HUDEP-2 (cell line): ENCODE measurements at regions not wholly inside any gene's neighbourhood (a gene's known extent, or its start where the extent isn't known, plus 50 kb on each side); places are given as distances from the start of the nearest gene placed in this dataset.
"Not testable (repeated sequence)": the region's sequence is repeated elsewhere in the genome, so short reads cannot be mapped to it uniquely, and the experiment has no call there.

ENCODE experiments used
- DNase-seq, 76 experiments: peaks; one replicate each; lab custom pipeline; 2025; ENCODE audit not compliant: unreplicated experiment in 76 of 76; lab: John Stamatoyannopoulos, UW

DNA sequence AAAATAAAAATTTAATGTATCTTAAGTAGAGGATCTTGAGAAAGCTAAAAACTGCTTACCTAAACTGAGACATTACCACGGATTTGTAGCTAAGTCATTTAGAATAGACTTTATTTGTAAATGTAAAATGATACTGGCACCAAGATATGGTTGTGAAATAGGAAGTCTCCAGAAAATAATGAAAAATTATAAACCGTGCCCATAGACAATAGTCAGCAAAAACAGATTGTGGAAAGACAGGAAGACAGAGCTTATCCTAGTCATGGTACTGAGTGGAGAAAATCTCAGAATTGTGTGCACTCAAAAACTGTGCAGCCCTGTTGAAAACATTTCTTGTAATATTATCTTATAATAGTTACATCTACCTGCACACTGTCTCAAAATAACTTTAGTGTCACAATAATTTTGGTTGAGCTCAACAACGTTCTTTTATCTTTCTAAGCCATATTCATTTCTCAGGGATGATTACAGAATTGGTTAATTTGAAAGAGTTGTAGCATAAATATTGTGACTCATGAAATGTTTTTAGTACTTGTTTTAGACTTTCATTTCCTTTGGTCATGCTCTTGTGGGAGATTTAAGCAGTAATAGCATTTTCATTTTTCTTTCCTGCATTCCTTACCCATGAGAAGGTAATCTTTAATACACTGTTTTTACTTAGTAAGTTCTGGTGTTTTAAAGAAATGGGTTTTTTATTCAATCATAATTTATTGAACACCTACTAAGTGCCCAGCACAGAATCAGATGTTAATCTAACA, 174.5 kb downstream of the SOX4 start:
- no peak for DNase-seq

DNA sequence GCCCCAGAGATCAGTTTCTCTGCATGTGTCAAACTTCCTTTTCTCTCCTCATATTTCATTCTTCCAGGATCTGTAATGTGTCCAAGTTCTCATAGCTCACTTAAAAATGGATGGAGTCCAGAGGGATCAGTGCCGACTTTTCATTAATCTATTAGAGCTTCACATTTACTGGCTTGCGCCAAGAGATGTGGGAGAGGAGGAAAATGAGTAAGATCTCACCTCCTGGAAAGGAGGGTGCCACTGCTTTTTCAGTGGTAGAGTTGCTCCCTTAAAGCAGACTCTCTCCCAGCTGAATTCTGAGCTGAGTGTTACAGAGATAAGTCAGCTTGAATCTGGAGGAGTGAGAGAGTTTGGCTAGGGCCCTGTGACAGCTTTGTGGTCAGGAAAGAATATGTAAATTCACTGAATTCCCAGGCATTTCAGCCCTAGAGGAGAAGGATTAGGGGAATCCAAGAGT, 175.9 kb downstream of the SOX4 start:
- no peak for DNase-seq

DNA sequence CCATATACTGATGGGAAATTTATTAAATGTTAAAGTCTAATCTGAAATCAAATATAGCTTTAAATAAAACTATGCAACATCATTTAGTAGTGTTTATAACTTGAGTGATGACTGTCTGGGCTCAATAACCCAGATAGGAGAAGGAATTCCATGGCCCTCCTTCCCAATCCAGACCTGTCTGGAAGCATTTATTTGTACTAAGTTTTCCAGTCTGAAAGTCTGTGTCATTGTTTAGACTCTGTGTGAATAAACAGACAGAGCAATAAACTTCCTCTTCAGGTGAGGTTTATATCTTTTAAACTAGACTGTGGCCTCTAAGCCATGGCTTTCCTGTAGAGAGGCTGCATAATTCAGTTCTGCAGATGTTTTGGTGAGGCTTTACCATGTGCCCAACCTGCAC, 176.4 kb downstream of the SOX4 start:
- no peak for DNase-seq

DNA sequence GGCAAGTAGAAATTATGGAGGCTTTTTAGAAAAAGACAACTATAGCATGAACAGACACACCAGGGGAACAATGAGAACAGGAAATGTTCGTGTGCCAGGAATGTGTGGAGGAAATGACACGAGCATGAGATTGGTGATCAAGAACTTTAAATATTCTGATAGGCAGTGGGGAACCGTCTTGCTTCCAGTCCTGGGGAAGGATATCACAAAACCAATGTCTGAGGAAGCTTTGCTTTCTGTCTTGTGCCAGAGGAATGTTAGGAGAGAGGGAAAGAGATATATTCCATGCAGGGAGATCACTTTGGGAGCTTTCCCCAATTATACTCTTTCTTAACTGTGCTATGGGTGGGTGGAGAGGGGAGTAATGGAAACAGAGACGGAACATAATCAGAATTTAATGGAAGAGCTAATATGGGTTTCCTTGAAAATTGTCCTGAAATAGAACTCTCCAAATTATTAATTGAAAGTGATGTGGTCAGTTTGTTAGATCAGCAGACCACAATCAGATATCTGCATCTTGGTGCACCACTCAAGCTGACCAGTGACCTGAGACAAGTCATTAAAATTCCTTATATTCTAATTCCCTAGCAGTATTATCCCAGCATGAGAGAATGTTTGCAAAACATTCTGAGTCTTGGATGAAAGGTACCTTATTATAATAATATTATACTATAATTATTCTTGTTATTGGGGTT, 178.2 kb downstream of the SOX4 start:
- DNase-seq, result no peak

DNA sequence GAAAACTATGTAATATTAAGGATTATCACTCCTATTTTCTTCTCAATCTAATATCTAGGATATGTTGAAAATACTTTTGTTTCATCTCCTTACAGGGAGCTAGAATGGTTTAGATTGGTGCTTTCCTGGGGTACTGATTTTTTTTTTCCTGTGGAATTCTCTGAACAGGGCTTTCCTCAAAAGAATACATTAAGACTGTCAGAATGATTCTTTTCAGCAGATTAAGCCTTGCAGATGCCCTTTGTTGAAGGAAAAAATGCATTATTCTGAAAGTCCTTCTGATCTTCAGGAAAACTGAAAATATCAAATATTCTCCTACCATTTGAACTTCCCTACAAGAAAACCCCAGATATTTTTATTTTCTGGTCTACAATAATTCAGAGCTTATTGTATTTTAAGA, 178.9 kb downstream of the SOX4 start:
- DNase-seq, result no peak

DNA sequence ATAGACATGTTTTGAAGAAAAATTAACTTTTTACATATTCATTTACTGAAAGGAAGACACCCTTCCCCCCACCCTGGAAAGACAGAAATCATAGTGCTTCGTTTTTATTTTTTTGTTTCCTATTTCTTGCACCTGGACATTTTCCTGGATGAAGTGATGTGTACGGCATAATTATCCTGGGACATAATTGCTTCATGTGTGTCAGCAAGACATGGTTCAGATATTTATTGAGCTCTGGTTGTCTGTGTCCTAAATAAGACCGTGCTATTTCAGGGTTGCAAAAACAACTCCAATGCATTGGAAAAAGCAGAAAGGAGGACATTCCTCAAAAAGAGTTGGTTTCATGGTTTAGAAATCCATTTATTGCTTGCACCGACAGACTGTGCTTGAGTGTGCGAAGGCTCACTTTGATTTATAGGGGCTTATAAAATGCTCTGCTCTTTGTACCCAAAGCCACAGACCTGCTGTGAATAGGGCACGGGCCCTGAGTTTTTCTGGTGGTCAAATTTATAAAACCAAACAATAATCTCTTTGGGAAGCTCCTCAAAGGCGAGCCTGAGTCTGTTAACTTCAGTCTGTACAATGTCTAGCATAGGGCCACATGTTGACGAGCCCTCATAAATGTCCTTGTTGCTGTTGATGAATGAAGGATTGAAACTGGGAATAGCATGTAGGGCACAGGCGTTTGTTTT, 179.5 kb downstream of the SOX4 start:
- no peak for DNase-seq

DNA sequence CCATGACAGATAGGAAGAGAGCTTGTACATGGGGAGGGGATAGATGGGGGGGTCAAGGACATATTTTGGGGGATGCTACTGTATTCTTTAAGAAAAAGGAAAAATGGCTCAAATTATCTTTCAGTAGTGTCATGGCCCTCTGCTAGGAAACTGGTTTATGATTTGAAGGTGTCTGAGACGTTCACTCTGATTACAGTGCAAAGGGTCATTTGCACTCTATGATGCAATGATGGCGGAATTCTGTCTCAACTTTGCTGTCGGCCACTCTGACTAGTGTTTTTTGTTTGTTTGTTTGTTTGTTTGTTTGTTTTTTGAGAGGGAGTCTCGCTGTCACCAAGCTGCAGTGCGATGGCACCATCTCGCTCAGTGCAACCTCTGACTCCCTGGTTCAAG, 180.0 kb downstream of the SOX4 start:
- DNase-seq, result no peak

DNA sequence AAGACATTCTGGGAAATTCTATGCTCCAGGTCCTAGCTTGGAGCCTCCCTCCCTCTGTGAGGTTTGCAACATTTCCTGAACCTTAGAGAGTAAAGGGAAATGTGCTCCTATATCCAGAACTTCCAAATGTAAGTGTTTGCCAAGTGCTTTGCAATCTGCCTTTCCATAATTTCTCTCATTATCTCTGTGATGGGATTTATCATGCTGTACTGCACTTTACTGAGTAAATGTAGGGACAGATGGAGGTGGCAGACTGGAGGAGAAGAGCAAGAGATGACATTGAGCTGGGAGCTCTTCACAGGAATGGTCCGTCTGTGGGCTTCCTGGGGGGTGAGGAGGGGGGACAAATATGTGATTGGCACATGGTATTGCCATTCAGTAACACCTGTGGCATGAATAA, 184.3 kb downstream of the SOX4 start:
- DNase-seq, result no peak

DNA sequence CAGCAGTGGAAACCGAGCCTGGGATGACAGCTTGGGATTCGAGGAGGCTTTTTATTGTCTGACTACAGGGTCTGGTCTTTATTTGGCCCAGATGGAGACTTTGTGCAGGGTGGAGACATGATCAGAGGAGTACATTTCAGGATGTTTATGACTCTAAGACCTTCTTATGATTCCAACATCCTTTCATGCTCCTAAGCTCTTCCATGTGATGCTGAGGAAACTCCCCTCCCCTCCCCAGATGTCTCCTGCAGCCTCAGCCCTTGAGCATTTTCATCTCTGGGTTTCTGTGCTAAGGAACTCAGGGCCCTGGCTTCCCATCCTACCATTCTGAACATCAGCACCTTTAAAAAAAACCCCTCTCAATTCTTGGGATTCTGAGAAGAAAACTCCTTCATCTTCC, 186.6 kb downstream of the SOX4 start:
- no peak for DNase-seq

DNA sequence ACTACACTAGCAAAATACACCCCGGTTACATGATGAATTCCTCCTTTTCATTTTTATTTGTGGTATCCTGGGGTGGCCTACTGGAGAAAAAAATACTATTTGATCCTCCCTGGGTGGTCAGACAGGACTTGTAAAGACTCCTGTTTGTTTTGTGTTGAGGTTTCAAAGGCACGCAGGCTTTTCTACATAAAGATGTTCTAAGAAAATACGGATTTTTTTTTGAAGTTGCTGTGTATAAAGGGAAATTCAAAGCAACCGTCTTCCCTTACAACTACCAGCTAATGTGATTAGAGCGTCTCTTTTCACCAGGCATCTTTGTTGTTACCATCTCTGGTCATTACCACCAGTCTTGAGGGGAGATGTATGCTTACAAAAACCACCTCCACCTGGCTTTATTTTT, 187.1 kb downstream of the SOX4 start:
- no peak for DNase-seq

DNA sequence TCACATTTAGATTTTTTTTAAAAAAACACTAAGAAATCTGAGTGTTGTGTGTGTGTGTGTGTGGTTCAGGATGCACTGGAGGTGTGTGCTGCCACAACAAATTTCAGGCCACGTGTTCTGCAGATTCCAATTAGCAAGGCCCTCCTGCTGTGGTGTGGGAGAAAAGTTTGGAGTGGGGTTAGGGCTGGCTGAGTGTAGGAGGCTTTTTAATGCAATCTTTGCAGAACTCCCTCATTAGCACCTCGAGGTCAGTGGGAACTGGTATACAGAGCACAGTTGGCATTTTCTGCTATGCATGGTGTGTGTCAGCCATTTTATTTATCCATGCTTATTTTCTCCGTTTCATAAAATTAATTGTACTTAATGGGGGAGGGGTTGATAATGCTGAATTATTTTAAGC, 187.6 kb downstream of the SOX4 start:
- no peak for DNase-seq

DNA sequence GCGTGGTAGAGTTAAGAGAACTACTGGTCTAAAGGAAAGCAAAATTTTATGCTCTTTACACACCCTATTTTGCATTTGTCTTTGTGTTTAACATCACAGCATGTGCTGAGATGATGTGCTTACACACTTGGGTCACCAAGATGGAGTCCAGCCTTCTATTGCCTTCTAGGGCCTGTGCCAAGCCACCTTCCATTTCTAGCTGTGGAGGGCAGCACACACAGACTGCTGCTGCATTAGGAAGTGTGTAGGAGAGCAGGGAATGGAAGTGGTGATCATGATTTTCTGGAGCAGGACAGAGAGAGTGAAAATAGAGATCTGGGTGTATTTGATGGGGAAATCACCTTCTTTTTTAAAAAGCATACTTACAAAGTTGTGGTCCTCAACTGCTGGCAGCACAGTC, 191.6 kb downstream of the SOX4 start:
- DNase-seq, result no peak

DNA sequence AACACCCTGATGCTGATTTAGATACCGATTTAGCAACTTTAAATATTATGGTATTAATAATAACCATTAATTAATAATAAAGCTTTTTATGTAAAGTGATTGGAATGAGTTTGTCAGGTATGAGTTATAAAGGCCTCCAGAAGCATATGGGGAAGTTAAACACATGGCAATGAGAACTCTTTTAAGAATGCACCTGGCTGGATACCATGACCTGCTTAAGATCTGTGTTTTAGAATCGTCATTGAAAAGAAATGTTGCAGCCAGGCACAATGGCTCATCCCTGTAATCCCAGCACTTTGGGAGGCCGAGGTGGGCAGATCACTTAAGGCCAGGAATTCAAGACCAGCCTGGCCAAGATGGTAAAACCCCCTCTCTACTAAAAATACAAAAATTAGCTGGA, 197.5 kb downstream of the SOX4 start:
- no peak for DNase-seq

DNA sequence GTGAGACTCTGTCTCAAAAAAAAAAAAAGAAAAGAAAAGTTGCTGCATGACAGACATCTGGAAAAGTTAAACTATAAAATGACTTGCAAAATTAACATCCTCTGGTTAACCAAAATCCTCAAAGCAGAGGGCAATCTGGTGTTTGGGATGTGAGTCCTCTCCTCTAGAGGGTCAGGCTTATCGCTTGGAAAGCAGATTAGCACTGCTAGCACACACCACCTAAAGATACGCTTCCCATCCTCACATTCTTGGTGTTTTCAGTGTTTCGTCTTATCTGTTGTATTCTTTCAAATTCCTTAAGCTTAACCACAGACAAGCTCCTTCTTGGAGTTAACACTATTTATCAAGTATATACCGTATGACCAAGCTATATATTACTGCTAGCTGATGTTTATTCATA, 198.0 kb downstream of the SOX4 start:
- no peak for DNase-seq

DNA sequence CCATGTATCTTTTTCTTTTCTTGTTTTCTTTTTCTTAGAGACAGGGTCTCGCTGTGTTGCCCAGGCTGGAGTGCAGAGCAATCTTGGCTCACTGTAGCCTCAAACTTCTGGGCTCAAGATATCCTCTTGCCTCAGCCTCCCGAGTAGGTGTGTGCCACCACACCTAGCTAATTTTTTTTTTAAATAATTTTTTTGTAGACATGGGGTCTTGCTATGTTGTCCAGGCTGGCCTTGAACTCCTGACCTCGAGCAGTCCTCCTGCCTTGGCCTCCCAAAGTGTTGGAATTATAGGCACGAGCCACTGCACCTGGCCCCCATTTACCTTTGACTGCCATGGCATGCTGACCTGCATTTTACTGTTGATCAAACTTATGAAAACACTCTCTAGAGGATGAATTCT, 198.6 kb downstream of the SOX4 start:
- no peak for DNase-seq

DNA sequence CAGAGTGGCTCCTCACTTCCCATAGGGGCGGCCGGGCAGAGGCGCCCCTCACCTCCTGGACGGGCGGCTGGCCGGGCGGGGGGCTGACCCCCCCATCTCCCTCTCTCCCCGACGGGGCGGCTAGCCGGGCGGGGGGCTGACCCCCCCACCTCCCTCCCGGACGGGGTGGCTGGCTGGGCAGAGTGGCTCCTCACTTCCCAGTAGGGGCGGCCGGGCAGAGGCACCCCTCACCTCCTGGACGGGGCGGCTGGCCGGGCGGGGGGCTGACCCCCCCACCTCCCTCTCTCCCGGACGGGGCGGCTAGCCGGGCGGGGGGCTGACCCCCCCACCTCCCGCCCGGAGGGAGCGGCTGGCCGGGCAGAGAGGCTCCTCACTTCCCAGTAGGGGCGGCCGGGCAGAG, 203.4 kb downstream of the SOX4 start:
- not testable (repeated sequence) for DNase-seq

DNA sequence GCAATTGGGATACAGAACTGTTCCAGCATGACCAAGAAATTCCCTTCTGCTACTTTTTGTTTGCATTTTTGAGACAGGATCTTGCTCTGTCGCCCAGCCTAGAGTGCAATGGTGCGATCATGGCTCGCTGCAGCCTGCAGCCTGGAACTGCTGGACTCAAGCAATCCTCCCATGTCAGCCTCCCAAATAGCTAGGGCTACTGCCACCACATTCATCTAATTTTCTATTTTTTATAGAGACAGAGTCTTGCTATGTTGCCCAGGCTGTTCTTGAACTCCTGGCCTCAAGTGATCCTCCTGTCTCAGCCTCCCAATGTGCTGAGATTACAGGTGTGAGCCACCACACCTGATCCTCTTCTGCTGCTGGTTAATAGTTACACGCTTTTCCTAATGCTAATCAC, 204.9 kb downstream of the SOX4 start:
- DNase-seq, result no peak

DNA sequence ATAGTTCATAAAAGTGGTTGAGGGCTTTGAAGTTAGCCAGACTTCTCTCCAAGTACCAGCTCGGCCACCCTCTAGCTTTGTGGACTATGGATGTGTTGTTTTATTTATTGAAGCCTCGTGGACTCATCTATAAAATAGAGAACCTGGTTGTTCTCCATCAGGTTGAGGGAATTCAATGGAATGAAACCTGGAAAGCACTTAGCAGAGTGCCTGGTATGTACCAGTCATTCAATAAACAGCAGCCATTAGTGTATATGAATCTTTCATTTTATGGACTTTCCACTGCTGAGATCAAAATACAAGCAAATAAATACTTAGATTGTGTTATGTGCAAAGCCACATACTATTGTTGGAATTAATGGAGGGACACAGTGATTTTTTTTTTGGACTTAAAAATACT, 206.8 kb downstream of the SOX4 start:
- DNase-seq, result no peak

DNA sequence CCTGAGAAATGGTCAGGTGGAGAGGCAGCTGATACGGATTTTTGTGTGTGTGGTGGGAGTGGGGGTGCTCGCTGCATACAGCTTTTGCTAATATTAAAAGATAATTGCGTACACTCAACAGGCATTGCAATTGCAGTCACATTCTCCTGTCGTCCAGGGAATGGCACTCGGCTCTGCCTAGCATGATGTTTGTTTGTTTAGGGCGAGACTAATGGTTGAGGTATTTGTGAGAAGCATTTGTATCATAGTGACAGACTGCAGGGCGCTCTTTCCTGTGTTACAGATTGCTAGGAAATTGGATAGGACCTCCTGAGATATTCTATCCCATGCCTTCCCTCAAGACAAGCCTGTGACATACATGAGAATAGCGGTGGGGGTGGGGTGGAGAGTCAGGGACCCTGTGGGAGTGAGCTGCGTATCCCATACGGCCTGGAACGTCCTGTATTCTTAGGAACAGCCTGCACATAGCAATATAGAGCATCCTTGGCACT, 207.4 kb downstream of the SOX4 start:
- no peak for DNase-seq

DNA sequence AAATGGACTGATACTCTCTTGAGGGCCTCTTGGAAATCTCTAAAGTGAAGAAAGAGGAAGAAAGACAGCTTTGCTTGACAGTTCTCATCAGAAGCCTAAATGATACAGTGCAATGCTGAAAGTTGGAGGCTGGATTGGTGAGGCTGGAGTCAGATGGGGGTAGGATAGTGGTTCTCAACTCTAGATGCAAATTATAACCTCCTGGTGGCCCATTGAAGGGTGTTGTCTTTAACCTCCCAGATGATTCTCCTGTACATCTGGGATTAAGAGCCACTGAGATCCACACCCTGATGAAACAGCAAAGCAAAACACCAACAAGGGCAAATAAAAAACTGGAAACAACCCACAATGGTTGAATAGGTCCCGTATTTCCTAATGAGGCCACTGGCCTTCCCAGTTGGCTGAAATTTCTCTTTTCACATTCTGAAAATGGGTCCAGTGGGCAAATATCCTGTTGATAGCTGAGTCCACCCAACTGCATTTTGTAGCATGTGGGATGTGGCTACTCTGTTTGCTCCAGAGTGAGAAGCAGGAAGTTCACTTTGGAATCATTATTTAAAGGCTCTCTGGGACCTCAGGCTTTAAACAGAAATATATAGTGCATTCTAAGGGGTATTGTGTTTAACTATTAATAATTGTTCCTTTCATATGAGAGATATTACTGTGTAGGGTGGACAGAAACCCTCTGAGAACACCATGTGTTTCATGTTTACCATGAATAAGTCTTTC, 208.1 kb downstream of the SOX4 start:
- DNase-seq, result no peak

DNA sequence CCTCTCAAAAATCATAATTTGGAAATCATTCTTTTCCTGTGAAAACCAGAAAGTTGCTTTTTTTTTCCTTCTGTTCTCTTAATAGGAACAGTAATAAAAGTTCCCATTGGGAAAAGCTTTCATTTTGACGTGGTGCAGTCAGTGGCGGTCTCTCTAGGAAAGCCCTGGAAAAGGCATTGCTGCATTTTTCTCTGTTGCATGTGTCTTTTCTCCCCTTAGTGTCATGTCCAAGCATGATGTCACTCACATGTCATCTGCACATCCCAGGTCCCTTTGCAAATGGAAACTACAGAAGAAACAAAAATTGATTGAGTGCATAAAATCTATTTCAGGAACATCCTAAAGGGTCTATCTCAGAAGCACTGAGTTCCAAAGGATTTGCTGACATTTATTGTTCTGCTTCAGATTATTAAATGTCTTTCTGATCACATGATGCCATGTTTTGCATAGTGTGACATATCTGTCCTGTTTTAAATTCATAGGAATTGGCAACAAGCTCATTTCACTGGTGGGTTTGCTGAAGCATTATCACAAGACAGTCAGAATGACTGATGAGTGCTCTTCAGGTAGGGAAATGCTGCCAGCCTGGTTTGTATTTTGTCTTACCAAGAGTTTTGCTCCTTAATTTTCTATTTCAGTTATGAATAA, 208.7 kb downstream of the SOX4 start:
- no peak for DNase-seq
